SK-N-MC (cell line): ENCODE measurements at regions not wholly inside any gene's neighbourhood (a gene's known extent, or its start where the extent isn't known, plus 50 kb on each side); places are given as distances from the start of the nearest gene placed in this dataset.

ENCODE experiments used
- DNase-seq: peaks from one replicate; pipeline ENCODE4 v3.0.0-alpha.2; 2011; ENCODE audit warnings: low read depth, low spot score
- H3K27ac ChIP-seq: fragments of 200-600 bp; sonication (generic); 2 replicates; pipeline ENCODE4 v1.5.1; 2016; ENCODE audit warnings: mixed run types
- H3K36me3 ChIP-seq: fragments of 200-600 bp; sonication (generic); 2 replicates; pipeline ENCODE4 v1.6.1; 2017; ENCODE audit warnings: antibody characterized with exemption, low read length, mixed read lengths; ENCODE audit not compliant: insufficient read depth
- H3K4me3 ChIP-seq: fragments of 200-600 bp; sonication (generic); 2 replicates; pipeline ENCODE4 v1.5.1; 2016
- H3K9ac ChIP-seq: fragments of 200-600 bp; sonication (generic); 2 replicates; pipeline ENCODE4 v1.8.0; 2017; ENCODE audit warnings: mixed run types, mixed read lengths; ENCODE audit not compliant: insufficient read length
- H3K9me3 ChIP-seq: fragments of 200-600 bp; sonication (generic); 2 replicates; pipeline ENCODE4 v1.6.1; 2017; ENCODE audit warnings: low read depth, mild to moderate bottlenecking, antibody characterized with exemption, low read length, moderate library complexity, mixed read lengths
- EZH2 ChIP-seq: fragments of 200-600 bp; sonication (generic); IDR thresholded peaks from one replicate; pipeline ENCODE4 v1.6.1; 2017; ENCODE audit warnings: antibody characterized with exemption
- FOXP2 ChIP-seq: optimal IDR thresholded peaks from 2 replicates; pipeline ENCODE3; 2011; ENCODE audit warnings: mild to moderate bottlenecking, moderate library complexity; ENCODE audit not compliant: insufficient read depth; ENCODE audit errors: extremely low read length, control extremely low read depth
- POLR2AphosphoS5 ChIP-seq: IDR thresholded peaks from 2 replicates; pipeline ENCODE4 v1.6.1; 2012; ENCODE audit warnings: mild to moderate bottlenecking, low read depth, low read length, borderline replicate concordance

- Histone ChIP-seq H3K9me3 (peaks cover 3% of the 10 kb centered on the region; the same call in 1 of the 2 replicates), H3K4me3 (no peak overlapping the region), H3K9ac (no peak overlapping the region), H3K27ac (no peak overlapping the region), H3K36me3 (no peaks in the 10 kb centered on the region; the same call in 1 of the 2 replicates)
- TF ChIP-seq POLR2AphosphoS5: no peak
- no peak for TF ChIP-seq FOXP2
- TF ChIP-seq EZH2: no peak
- DNase-seq: no peak
These were observed 517.4 kb downstream of the FAT4 start for GRCh38 chr4:125832161-125832560.

DNA sequence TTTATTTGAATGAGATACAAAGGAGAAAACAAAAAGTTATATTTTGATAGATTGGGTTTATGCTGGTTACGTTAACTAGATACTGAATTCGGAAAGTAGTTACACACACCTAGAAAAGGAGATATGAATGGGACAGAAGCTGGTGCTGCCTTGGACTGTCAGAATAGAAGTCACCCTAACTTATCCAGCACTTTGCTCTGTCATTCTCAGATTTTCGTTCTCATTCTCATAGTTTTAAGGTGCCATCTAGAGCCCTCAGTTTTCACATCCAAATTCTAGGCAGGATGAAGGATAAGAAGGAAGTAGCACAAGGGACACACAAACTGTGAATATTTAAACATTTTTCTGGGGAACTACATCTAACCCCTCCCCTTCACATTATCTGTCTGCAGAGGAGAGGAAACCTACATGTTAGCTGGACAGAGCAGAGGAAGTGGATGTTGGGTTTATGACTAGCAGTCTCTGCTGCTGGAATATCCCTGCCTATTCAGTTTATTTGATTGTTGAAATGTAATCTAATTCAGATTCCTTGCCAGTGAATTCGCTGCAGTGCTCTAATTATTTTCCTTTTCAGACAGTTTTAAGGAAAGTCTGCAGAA lies 521.9 kb downstream of the FAT4 start:
- H3K27ac ChIP-seq: peak overlapping the region; percentile 56
- H3K4me3 ChIP-seq: peak overlapping the region; percentile 31; the same call in 1 of the 2 replicates
- peak overlapping the region; percentile 43 for H3K9ac ChIP-seq
- no peak for DNase-seq
- H3K9me3 ChIP-seq: peaks cover 3% of the 10 kb centered on the region; the same call in 1 of the 2 replicates
- no peaks in the 10 kb centered on the region for H3K36me3 ChIP-seq
- TF ChIP-seq FOXP2 (no peak), EZH2 (no peak), POLR2AphosphoS5 (no peak)

DNA sequence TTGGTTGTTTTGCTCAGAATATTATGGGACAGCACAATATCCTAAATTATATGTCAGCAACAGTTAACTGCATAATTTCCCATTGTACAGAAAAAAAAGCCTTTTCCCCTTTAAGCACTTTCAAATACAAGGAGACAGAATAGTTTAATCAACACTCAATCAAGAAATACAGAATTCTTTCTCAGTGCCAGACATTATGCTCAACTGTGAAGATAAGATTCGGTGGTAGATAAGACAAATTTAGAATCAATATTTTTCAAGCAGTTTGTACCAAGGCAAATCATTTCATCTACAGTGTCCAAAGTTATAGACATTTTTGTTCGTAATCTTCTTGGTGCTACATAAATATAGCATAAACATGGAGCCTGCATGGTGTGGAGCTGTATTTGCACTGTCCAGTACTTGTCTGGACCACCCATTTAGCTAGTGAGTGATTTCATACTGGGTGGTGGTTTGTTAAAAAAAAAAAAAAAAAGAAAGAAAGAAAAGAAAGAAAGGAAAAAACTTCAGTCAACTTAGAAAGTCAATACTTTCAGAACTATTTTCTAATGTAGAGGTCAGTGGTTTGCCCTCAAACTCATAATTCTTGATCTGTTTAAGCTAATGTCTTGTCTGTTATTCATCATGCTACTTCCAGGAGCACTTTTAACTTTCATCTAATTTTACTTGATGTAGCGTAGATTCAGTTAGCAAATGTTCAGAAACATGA lies 522.9 kb downstream of the FAT4 start:
- H3K9me3 ChIP-seq: peaks cover 3% of the 10 kb centered on the region; the same call in 1 of the 2 replicates
- DNase-seq: no peak
- TF ChIP-seq FOXP2 (no peak), POLR2AphosphoS5 (no peak)
- peak overlapping the region; percentile 43 for H3K9ac ChIP-seq
- H3K36me3 ChIP-seq: no peaks in the 10 kb centered on the region
- peak overlapping the region; percentile 31; the same call in 1 of the 2 replicates for H3K4me3 ChIP-seq
- H3K27ac ChIP-seq: peak overlapping the region; percentile 56

- Histone ChIP-seq H3K9ac (no peak overlapping the region), H3K9me3 (peaks cover 3% of the 10 kb centered on the region; the same call in 1 of the 2 replicates), H3K4me3 (no peak overlapping the region), H3K36me3 (no peaks in the 10 kb centered on the region), H3K27ac (no peak overlapping the region)
- no peak for TF ChIP-seq POLR2AphosphoS5
- TF ChIP-seq EZH2: no peak
- TF ChIP-seq FOXP2: no peak
- DNase-seq: no peak
These were observed 523.4 kb downstream of the FAT4 start for GRCh38 chr4:125838202-125838601.

GRCh38 chr4:125838924-125839323 lies 524.2 kb downstream of the FAT4 start:
- H3K36me3 ChIP-seq: no peaks in the 10 kb centered on the region
- H3K4me3 ChIP-seq: no peak overlapping the region
- peaks cover 3% of the 10 kb centered on the region; the same call in 1 of the 2 replicates for H3K9me3 ChIP-seq
- TF ChIP-seq EZH2 (no peak), POLR2AphosphoS5 (no peak), FOXP2 (no peak)
- no peak for DNase-seq
- H3K27ac ChIP-seq: no peak overlapping the region
- H3K9ac ChIP-seq: no peak overlapping the region

DNA sequence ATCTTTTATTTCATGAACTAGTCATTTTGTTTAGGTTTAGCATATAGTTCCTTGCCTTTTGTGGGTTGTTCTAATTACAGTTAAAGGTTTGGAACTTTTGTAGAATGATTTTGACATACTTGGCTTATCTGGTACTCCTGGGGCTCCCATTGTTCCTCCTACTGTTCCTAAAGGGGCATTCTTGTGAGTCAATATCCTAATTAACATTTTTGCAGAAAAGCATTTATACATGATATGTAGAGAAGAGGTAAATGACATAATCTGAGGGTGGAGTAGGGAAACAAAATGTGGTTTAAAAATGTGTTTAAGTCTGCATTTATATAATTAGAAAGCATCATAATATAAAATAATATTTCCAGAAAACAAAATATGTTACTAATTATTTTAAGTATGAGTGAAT lies 529.2 kb downstream of the FAT4 start:
- DNase-seq: no peak
- TF ChIP-seq POLR2AphosphoS5 (no peak), EZH2 (no peak), FOXP2 (no peak)
- Histone ChIP-seq H3K27ac (no peak overlapping the region), H3K36me3 (no peaks in the 10 kb centered on the region), H3K9ac (no peak overlapping the region), H3K9me3 (peaks cover 3% of the 10 kb centered on the region; the same call in 1 of the 2 replicates), H3K4me3 (no peak overlapping the region)

GRCh38 chr4:125847518-125847917 lies 532.8 kb downstream of the FAT4 start:
- H3K4me3 ChIP-seq: no peak overlapping the region
- TF ChIP-seq FOXP2: no peak
- TF ChIP-seq EZH2: no peak
- no peak for TF ChIP-seq POLR2AphosphoS5
- peaks cover 3% of the 10 kb centered on the region; the same call in 1 of the 2 replicates for H3K9me3 ChIP-seq
- DNase-seq: no peak
- no peaks in the 10 kb centered on the region for H3K36me3 ChIP-seq
- H3K9ac ChIP-seq: no peak overlapping the region
- no peak overlapping the region for H3K27ac ChIP-seq

DNA sequence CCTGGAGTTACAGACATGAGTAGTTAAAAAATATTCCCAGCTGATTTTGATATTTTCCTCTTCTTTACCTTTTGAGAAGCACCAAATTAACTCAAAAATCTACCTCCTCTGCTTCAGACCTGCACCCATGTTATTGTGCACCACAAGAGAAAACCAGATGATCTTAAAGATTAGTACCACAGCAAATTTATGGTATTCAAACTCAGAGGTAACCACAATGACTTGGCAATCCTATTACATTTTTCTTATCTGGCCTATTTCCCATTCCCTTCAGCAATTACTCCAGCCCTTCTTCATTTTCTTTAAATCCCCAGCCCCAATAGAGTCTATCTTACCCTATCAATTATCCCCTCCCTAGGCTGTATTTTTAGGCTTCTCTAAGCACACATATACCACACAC lies 535.1 kb downstream of the FAT4 start:
- peaks cover 3% of the 10 kb centered on the region; the same call in 1 of the 2 replicates for H3K9me3 ChIP-seq
- DNase-seq: peak; percentile 75

More for the DNA sequence above, 535.1 kb downstream of the FAT4 start:
- H3K36me3 ChIP-seq: no peaks in the 10 kb centered on the region
- peak overlapping the region; percentile 58 for H3K9ac ChIP-seq
- TF ChIP-seq EZH2 (no peak), POLR2AphosphoS5 (no peak), FOXP2 (no peak)
- peak overlapping the region; percentile 94 for H3K27ac ChIP-seq
- peak overlapping the region; percentile 40; the same call in 1 of the 2 replicates for H3K4me3 ChIP-seq
